Thyroid gland (tissue), 4 donors: ENCODE measurements at regions not wholly inside any gene's neighbourhood (a gene's known extent, or its start where the extent isn't known, plus 50 kb on each side); places are given as distances from the start of the nearest gene placed in this dataset.

ENCODE experiments used
- POLR2A ChIP-seq, 2 donors: fragments of 450-650 bp; IDR thresholded peaks; one replicate each; pipeline ENCODE4 v1.6.1; 2017; ENCODE audit warnings: antibody characterized with exemption in 2 of 2, mild to moderate bottlenecking in 2 of 2, moderate library complexity in 1 of 2
- TF ChIP-seq, protein P1 (sequence below), 6 experiments: fragments of 200-600 bp in 3 of 6; fragments of 450-650 bp in 3 of 6; sonication (generic) in 3 of 6; IDR thresholded peaks; one replicate each; pipeline ENCODE4 v1.5.1; 2016 to 2019; ENCODE audit warnings: antibody characterized with exemption in 6 of 6, mild to moderate bottlenecking in 2 of 6, inconsistent platforms in 1 of 6, moderate library complexity in 1 of 6

DNA sequence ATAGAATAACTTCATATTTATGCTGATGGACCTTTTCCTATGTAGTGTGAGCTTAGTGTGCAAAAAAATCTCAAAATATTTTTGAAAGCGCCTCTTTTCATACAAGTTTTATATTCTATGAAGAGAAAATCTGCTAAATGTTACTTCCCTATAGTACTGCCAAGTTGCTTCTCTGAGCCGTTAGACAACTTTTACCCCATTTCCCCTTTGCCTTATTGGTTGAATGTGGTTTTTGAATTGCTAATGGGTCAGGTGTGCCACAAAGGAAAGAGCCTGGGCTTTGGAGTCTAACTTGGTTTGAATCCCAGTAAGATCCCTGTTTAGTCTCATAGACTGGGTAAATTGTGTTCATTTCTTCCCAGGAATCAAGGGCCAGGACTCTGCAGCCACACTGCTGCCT is 261.5 kb downstream of the SNX10 start:
- TF ChIP-seq, protein P1, sequence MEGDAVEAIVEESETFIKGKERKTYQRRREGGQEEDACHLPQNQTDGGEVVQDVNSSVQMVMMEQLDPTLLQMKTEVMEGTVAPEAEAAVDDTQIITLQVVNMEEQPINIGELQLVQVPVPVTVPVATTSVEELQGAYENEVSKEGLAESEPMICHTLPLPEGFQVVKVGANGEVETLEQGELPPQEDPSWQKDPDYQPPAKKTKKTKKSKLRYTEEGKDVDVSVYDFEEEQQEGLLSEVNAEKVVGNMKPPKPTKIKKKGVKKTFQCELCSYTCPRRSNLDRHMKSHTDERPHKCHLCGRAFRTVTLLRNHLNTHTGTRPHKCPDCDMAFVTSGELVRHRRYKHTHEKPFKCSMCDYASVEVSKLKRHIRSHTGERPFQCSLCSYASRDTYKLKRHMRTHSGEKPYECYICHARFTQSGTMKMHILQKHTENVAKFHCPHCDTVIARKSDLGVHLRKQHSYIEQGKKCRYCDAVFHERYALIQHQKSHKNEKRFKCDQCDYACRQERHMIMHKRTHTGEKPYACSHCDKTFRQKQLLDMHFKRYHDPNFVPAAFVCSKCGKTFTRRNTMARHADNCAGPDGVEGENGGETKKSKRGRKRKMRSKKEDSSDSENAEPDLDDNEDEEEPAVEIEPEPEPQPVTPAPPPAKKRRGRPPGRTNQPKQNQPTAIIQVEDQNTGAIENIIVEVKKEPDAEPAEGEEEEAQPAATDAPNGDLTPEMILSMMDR (IDR thresholded peaks at IDR 0.05): no peak
- no peak for TF ChIP-seq POLR2A (IDR thresholded peaks at IDR 0.05)
